DMS153 treated with DMSO at 0.1 percent for 48 hours (cell line): ENCODE measurements at regions not wholly inside any gene's neighbourhood (a gene's known extent, or its start where the extent isn't known, plus 50 kb on each side); places are given as distances from the start of the nearest gene placed in this dataset.
"Not testable (repeated sequence)": the region's sequence is repeated elsewhere in the genome, so short reads cannot be mapped to it uniquely, and the experiment has no call there.

ENCODE experiments used
- DNase-seq: peaks from one replicate; lab custom pipeline; 2025; ENCODE audit not compliant: unreplicated experiment; lab: John Stamatoyannopoulos, UW

- not testable (repeated sequence) for DNase-seq
Measured at GRCh38 chr20:30585244-30585796, 672.1 kb upstream of the DEFB115 start.

- not testable (repeated sequence) for DNase-seq
Measured at GRCh38 chr20:30586178-30586577, 671.3 kb upstream of the DEFB115 start.

GRCh38 chr20:30593572-30593971, 663.9 kb upstream of the DEFB115 start:
- no peak for DNase-seq

GRCh38 chr20:30594112-30594511, 663.4 kb upstream of the DEFB115 start:
- DNase-seq = no peak

- no peak for DNase-seq
Measured at GRCh38 chr20:30595698-30596097, 661.8 kb upstream of the DEFB115 start.

GRCh38 chr20:30597429-30597828, 660.0 kb upstream of the DEFB115 start:
- not testable (repeated sequence) for DNase-seq

GRCh38 chr20:30598460-30599230, 658.8 kb upstream of the DEFB115 start:
- DNase-seq = no peak

GRCh38 chr20:30599990-30600389, 657.5 kb upstream of the DEFB115 start:
- DNase-seq = no peak

- DNase-seq = no peak
Measured at GRCh38 chr20:30601974-30602373, 655.5 kb upstream of the DEFB115 start.

- no peak for DNase-seq
Measured at GRCh38 chr20:30602424-30602823, 655.0 kb upstream of the DEFB115 start.

- DNase-seq = no peak
Measured at GRCh38 chr20:30606990-30607389, 650.5 kb upstream of the DEFB115 start.

- no peak for DNase-seq
Measured at GRCh38 chr20:30610029-30610693, 647.3 kb upstream of the DEFB115 start.

GRCh38 chr20:30610751-30611150, 646.7 kb upstream of the DEFB115 start:
- DNase-seq = no peak

- DNase-seq = no peak
Measured at GRCh38 chr20:30611239-30611984, 646.1 kb upstream of the DEFB115 start.

- DNase-seq = no peak
Measured at GRCh38 chr20:30612344-30612743, 645.1 kb upstream of the DEFB115 start.

GRCh38 chr20:30621346-30621745, 636.1 kb upstream of the DEFB115 start:
- not testable (repeated sequence) for DNase-seq

GRCh38 chr20:30624310-30624709, 633.2 kb upstream of the DEFB115 start:
- DNase-seq = not testable (repeated sequence)

- DNase-seq = not testable (repeated sequence)
Measured at GRCh38 chr20:30629376-30629775, 628.1 kb upstream of the DEFB115 start.

GRCh38 chr20:30630761-30631160, 626.7 kb upstream of the DEFB115 start:
- no peak for DNase-seq

- DNase-seq = not testable (repeated sequence)
Measured at GRCh38 chr20:30631261-30631789, 626.1 kb upstream of the DEFB115 start.

GRCh38 chr20:30632773-30633172, 624.7 kb upstream of the DEFB115 start:
- not testable (repeated sequence) for DNase-seq
